HG03342 (cell line): ENCODE measurements at regions not wholly inside any gene's neighbourhood (a gene's known extent, or its start where the extent isn't known, plus 50 kb on each side); places are given as distances from the start of the nearest gene placed in this dataset.
"Not testable (repeated sequence)": the region's sequence is repeated elsewhere in the genome, so short reads cannot be mapped to it uniquely, and the experiment has no call there.

Experiments
- ATAC-seq: cut with Tn5 transposase; IDR thresholded peaks from one replicate; pipeline ENCODE4 v1.9.1; 2021; ENCODE audit warnings: mild to moderate bottlenecking, moderate library complexity; ENCODE audit not compliant: unreplicated experiment

DNA sequence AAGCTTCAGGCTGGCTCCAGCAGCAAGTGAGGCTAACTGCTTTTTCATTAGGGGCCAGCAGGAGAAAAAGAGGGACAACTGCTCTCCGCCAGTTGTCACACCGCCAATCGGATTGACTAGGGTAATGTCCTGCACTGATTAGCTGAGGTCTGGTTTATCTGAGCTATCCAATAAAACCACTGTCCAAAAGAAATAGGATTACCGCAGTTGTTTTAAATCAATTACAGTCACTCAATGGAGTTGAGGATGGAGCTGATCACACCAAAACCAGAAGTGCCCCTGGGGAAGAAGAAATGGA is 351.4 kb upstream of the NPVF start:
- ATAC-seq: no peak

- no peak for ATAC-seq
These were observed 351.9 kb upstream of the NPVF start for GRCh38 chr7:25580141-25580540.

DNA sequence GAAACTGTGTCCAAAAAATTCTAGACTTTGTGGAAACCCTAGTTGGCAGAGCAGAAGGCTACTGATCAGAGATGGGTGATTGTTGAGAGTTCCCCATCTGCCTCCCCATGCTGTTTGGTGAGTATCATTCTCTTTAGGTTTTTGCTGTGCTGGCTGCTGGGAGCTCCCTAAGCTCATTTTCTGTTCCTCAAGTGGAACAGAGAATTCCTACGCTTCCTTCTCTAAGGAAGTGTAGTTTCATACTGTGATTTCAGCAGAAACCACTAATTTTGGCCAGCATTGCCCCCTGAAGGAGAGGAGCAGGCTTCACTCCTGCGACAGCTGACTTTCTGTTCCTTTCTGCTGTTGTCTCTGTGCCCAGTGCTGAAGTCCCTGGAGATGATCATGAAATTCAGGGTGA is 355.3 kb upstream of the NPVF start:
- ATAC-seq: no peak

GRCh38 chr7:25584112-25584938 is 356.0 kb upstream of the NPVF start:
- ATAC-seq: no peak

DNA sequence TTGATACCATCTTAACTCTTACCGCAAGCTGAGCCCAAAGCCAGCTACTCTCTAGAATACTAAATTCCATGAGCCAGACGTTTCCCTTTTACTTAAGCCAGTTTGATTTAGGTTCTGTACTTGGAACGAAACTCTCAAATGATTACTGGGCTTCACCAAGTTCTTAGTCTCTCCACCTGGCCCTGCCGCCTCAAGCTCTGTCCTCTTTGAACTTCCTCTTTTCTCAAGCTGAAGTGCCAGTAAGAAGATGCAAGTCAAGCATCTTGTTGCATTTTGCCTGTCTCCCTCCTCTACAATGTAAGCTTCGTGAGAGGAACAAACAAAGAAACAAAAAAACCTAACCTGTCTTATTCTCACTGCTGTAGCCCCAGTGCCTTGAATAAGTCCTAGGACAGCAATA is 358.2 kb upstream of the NPVF start:
- ATAC-seq: no peak

DNA sequence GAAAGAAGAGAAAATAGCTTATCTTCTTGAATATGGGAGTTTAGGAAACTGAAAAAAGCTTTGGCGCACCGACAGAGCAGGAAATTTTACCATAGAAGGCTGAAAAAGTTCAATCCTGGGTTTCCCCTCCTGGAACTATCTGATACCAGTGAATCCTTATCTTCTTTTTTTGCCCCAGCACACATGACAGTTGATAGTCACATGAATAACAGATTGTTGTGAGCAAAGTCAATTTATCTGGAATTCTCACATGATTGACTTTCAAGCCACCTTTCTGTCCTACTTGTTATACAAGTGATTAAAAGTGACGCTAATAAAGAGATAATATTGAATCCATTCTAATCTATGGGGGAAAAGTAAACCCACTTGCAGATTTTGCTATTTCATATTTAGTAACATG is 365.8 kb upstream of the NPVF start:
- no peak for ATAC-seq

GRCh38 chr7:25594728-25595127 is 366.4 kb upstream of the NPVF start:
- ATAC-seq: no peak

DNA sequence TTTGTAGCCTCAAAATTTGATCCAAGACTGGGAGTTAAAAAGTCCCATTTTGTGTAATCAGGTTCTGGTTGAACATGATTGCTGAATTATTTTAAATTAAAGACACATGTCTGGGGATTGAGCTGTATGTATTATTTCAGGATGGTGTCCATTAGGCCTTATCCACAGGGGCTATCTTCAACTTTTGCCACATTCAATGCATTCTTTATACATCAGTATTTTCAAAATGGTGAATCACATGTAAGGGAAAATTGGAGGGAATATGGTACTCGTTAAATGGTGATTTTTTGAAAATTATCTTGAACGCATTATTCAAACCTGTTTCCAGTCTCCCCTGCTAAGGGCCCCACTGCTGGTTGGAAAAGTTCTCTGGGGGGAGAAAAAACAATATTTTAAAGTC is 367.7 kb upstream of the NPVF start:
- no peak for ATAC-seq

DNA sequence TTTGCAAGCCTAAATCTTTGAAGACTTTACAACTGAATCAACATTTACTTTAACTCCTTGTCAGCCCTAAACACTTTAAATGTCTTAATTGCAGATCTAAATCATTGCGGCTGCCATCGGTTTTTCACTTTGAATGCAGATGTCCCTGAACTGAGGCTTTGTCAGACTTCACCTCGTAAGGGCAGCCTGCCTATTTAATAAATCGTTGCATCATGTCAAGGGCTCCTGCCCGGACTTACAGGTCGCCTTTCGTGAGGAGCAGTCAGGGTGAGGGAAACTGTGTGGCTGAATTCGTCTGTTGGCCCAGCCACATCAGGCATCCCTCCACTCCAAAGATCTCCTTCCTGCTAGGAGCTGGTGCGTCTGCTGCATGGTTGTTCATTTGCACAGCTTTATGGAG is 368.2 kb upstream of the NPVF start:
- ATAC-seq: no peak

GRCh38 chr7:25597946-25598345 is 369.7 kb upstream of the NPVF start:
- no peak for ATAC-seq

DNA sequence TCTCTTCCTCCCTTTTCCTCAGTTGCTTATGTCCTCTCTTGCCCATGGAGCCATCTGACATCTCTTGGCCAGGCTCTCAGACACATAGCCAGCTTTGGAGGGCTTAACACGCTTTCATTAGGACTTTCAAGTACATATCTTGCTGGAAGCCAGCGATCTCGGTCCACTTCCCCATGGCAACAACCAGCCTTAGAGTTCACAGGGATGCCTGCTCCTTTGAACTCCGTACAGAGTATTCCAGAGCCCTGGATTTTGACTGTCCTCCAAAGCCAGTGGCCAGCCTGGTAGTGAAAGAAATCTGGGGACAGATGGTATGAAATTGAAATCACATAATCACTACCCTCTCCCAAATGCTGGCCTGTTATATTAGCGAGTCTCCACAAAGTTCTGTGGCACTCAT is 370.5 kb upstream of the NPVF start:
- no peak for ATAC-seq

- ATAC-seq: no peak
These were observed 372.1 kb upstream of the NPVF start for GRCh38 chr7:25600262-25600920.

DNA sequence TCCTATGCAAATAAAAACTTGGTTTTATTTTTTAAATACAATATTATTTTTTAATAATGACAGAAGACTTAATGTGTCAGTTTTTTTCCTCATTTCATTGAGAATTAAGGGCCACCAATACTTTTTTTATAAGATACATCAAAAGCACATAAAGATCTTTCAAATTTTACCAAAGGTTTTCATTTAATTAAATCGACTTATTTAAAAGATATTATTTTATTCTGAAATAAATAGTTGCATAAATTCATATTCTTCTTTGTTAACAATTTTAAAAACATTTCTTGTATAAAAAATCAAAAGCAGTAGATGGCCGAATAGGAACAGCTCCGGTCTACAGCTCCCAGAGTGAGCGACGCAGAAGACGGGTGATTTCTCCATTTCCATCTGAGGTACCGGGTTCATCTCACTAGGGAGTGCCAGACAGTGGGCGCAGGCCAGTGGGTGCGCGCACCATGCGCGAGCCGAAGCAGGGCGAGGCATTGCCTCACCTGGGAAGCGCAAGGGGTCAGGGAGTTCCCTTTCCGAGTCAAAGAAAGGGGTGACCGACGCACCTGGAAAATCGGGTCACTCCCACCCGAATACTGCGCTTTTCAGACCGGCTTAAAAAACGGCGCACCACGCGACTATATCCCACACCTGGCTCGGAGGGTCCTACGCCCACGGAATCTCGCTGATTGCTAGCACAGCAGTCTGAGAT is 374.6 kb upstream of the NPVF start:
- ATAC-seq: not testable (repeated sequence)

DNA sequence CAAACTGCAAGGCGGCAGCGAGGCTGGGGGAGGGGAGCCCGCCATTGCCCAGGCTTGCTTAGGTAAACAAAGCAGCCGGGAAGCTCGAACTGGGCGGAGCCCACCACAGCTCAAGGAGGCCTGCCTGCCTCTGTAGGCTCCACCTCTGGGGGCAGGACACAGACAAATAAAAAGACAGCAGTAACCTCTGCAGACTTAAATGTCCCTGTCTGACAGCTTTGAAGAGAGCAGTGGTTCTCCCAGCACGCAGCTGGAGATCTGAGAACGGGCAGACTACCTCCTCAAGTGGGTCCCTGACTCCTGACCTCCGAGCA is 375.1 kb upstream of the NPVF start:
- not testable (repeated sequence) for ATAC-seq

DNA sequence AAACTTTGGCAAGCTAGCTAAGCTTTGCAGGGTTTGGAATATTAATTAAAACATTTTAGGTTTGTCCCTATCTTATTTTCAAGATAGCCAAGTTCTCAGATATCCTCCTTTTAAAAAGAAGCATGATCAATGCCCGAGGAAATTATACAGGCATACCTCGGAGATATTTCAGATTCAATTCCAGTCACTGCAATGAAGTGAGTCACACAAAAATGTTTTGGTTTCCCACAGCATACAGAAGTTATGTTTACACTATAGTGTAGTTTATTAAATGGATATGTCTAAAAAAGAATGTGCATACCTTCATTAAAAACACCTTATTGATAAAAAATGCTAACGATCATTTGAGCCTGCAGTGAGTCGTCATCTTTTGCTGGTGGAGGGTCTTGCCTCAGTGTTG is 382.9 kb upstream of the NPVF start:
- no peak for ATAC-seq

DNA sequence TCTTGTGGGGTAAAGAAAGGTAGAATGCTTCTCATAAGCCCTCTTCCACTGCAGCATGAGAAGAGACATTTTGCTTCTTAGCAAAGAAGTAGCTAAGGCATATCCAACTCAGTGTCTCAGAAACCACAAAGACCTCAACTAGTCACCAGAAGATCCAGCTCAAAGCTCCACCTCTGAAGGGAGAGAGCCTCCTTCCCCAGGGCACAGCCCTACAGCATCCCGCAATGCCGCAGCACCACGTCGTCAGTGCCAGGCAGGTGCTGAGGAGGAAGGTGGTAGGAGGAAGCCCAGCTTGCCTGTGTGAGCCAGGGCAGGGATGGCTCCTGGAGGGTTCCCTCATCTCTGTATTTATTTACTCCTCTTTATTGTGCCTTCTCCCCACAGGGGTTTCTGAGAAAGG is 385.6 kb upstream of the NPVF start:
- no peak for ATAC-seq

GRCh38 chr7:25614415-25614814 is 386.1 kb upstream of the NPVF start:
- no peak for ATAC-seq

DNA sequence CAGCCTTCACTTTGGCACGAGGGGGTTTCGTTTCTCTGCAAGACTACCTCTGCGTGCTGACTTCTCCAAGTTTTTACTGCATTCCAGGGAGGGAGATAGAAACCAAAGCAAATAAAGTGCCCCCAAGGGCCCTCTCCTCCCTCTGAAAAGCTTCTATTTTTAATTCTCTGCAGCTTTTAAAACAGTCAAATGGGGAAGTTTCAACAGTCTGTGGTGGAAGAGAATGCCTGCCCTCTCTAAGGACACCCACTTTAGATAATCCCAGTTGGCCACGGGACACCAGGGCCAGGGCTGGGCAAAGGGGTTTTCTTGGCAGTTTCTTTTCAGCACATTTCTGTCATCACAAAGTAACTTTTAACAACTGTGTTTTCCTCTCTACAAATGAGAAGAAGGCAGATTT is 386.7 kb upstream of the NPVF start:
- no peak for ATAC-seq

DNA sequence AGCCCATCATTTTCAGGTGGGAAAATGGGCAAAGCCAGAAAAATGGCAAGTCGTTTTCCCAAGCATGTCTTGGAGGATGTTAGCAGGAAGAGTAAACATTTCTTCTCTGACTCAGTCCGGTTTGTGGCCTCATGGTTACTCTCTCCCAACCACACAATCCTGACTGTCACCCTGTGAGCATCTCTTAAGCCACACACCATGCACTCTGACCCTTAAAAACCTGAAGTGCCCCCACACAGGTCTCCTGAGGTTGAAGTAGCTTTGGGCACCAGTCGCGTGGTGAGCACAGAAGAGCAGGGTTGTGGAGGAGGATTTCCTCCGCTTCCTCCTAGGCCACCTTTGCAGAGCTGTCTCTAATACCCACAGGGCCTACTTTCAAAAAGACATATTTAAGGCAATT is 387.3 kb upstream of the NPVF start:
- no peak for ATAC-seq

GRCh38 chr7:25617214-25617613 is 388.9 kb upstream of the NPVF start:
- ATAC-seq: no peak

GRCh38 chr7:25617673-25618072 is 389.4 kb upstream of the NPVF start:
- ATAC-seq: no peak

- ATAC-seq: no peak
These were observed 391.1 kb upstream of the NPVF start for GRCh38 chr7:25619381-25619780.
